Mesodermal cell (in vitro differentiated cells): ENCODE measurements at regions not wholly inside any gene's neighbourhood (a gene's known extent, or its start where the extent isn't known, plus 50 kb on each side); places are given as distances from the start of the nearest gene placed in this dataset.
"Not testable (repeated sequence)": the region's sequence is repeated elsewhere in the genome, so short reads cannot be mapped to it uniquely, and the experiment has no call there.

ENCODE experiments used
- H3K27ac ChIP-seq: 2 replicates; pipeline ENCODE4 v1.7.0; 2013; ENCODE audit warnings: mild to moderate bottlenecking, low read depth, low read length, moderate library complexity; ENCODE audit not compliant: severe bottlenecking
- H3K36me3 ChIP-seq: 2 replicates; pipeline ENCODE4 v1.7.1; 2013; ENCODE audit warnings: mild to moderate bottlenecking, low read length, moderate library complexity; ENCODE audit not compliant: control insufficient read depth, insufficient read depth
- H3K4me1 ChIP-seq: one replicate; pipeline ENCODE4 v1.7.1; 2013; ENCODE audit warnings: mild to moderate bottlenecking, low read length; ENCODE audit not compliant: insufficient read depth, control insufficient read depth, poor library complexity, severe bottlenecking
- H3K4me3 ChIP-seq: 2 replicates; pipeline ENCODE4 v1.7.0; 2013; ENCODE audit warnings: low read length, control low read depth, mild to moderate bottlenecking; ENCODE audit not compliant: insufficient read depth, poor library complexity, severe bottlenecking; ENCODE audit errors: extremely low read depth
- H3K9me3 ChIP-seq: 2 replicates; pipeline ENCODE4 v1.7.1; 2013; ENCODE audit warnings: mild to moderate bottlenecking, low read length, moderate library complexity; ENCODE audit not compliant: control insufficient read depth
- WGBS, 2 experiments: methylation state at CpG; one replicate each; pipeline ENCODE4 v1.1.5; 2013; ENCODE audit warnings: missing lambda C conversion rate in 2 of 2; ENCODE audit not compliant: insufficient coverage in 2 of 2; 5-methylcytosine and 5-hydroxymethylcytosine counted together

GRCh38 chr1:115164484-115164883, 75.2 kb upstream of the TSPAN2 start:
- WGBS, 2 experiments = 100% methylated on average over 1 of the region's 1 CpG; no CpG with 5 or more reads in 1 of the 2 experiments
- Histone ChIP-seq H3K4me3 (no peak overlapping the region), H3K27ac (no peak overlapping the region), H3K4me1 (peaks cover 22% of the 10 kb centered on the region), H3K36me3 (no peaks in the 10 kb centered on the region), H3K9me3 (no peaks in the 10 kb centered on the region)

- Histone ChIP-seq H3K36me3 (no peaks in the 10 kb centered on the region), H3K4me3 (no peak overlapping the region), H3K9me3 (no peaks in the 10 kb centered on the region), H3K27ac (no peak overlapping the region), H3K4me1 (no peaks in the 10 kb centered on the region)
These were observed 71.4 kb upstream of the TSPAN2 start for GRCh38 chr1:115160728-115161127.

GRCh38 chr1:115159958-115160357, 70.7 kb upstream of the TSPAN2 start:
- Histone ChIP-seq H3K4me1 (no peaks in the 10 kb centered on the region), H3K9me3 (no peaks in the 10 kb centered on the region), H3K36me3 (no peaks in the 10 kb centered on the region), H3K27ac (no peak overlapping the region), H3K4me3 (no peak overlapping the region)

DNA sequence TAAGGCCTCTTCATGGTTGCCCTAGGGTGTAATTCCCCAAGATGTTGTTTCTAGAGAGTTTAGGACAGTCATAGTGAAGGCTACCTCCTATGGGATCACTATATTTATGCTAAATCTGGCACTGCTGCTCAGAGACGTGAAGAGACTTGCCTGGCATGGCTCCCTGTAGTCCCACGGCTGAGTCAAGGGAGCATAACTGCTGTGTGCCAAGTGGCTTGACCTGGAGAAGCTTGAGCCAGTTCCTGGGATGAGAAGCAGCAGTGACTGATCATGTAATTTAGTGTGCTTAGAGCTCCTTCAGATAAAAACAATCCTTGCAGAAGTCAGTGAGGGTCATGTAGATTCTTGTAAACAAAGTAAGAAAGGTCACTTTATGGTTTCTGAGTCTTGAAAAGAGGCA, 68.9 kb upstream of the TSPAN2 start:
- WGBS, 2 experiments = 66 to 95% methylated on average over 2 of the region's 2 CpGs
- Histone ChIP-seq H3K27ac (no peak overlapping the region), H3K4me3 (no peak overlapping the region)

GRCh38 chr1:115156826-115157468, 67.6 kb upstream of the TSPAN2 start:
- no peak overlapping the region for H3K4me3 ChIP-seq
- 93 to 95% methylated on average over 3 of the region's 4 CpGs for WGBS, 2 experiments
- no peaks in the 10 kb centered on the region for H3K36me3 ChIP-seq
- peaks cover 4% of the 10 kb centered on the region for H3K4me1 ChIP-seq
- H3K27ac ChIP-seq = no peak overlapping the region
- H3K9me3 ChIP-seq = peaks cover 3% of the 10 kb centered on the region

More for the DNA sequence above, 68.9 kb upstream of the TSPAN2 start:
- Histone ChIP-seq H3K36me3 (no peaks in the 10 kb centered on the region), H3K9me3 (peaks cover 3% of the 10 kb centered on the region), H3K4me1 (peaks cover 4% of the 10 kb centered on the region)

- 96 to 100% methylated on average over 3 to 4 of the region's 5 CpGs for WGBS, 2 experiments
- H3K9me3 ChIP-seq = peaks cover 3% of the 10 kb centered on the region
- H3K4me3 ChIP-seq = no peak overlapping the region
- H3K27ac ChIP-seq = no peak overlapping the region
- H3K36me3 ChIP-seq = no peaks in the 10 kb centered on the region
- H3K4me1 ChIP-seq = peaks cover 4% of the 10 kb centered on the region
These were observed 64.8 kb upstream of the TSPAN2 start for GRCh38 chr1:115153966-115154557.

GRCh38 chr1:115147928-115148327, 58.6 kb upstream of the TSPAN2 start:
- not testable (repeated sequence) for H3K4me1 ChIP-seq, H3K4me3 ChIP-seq, H3K27ac ChIP-seq, H3K9me3 ChIP-seq, H3K36me3 ChIP-seq
- 9 to 27% methylated on average over 11 to 12 of the region's 22 CpGs for WGBS, 2 experiments

DNA sequence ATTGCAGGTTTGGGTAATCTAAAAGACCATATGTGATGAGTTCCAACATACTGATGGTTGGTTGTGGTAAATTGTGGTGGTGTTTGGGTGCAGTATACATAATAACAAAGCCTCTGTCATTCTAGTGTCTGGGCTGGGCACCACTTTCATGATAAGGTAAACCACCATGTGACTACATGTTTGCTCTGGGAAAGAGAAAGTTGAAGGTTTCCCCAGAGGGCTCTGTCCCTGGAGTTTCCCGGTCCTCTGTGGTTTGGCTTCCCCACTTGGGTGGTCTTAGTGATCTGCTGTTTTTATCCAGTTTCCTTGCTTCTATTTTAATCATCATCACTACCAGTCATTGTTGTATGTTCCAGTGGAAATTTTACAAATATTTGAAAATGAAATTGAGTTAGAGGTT, 55.9 kb upstream of the TSPAN2 start:
- H3K36me3 ChIP-seq = no peaks in the 10 kb centered on the region
- H3K9me3 ChIP-seq = peaks cover 5% of the 10 kb centered on the region
- no peak overlapping the region for H3K4me3 ChIP-seq
- WGBS, 2 experiments = no CpG with 5 or more reads among the region's 1 CpG
- no peak overlapping the region for H3K27ac ChIP-seq
- H3K4me1 ChIP-seq = peaks cover 4% of the 10 kb centered on the region

DNA sequence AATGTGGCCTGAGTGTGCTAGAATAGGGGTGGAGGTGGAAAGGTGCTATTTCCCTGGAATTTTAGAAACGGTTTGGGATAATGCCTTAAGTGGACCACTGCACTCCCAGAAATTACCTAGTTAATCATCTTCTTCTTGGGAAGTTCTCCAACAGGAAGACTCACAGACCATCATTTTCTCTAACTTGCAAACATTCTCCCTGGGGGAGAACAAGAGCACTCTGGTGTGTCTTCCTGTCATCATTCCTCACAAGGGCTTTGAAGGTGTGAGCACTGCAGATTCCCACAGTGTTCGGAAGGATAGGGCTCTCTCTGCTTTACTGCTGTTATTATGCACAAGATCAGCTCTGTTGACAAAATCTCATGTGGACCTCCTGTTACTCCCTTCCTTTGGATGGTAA, 54.9 kb upstream of the TSPAN2 start:
- H3K4me3 ChIP-seq = no peak overlapping the region
- H3K9me3 ChIP-seq = peaks cover 5% of the 10 kb centered on the region
- WGBS, 2 experiments = 88% methylated on average over 1 of the region's 2 CpGs; no CpG with 5 or more reads in 1 of the 2 experiments
- peaks cover 4% of the 10 kb centered on the region for H3K4me1 ChIP-seq
- no peaks in the 10 kb centered on the region for H3K36me3 ChIP-seq
- H3K27ac ChIP-seq = no peak overlapping the region

- H3K4me1 ChIP-seq = peaks cover 4% of the 10 kb centered on the region
- H3K4me3 ChIP-seq = no peak overlapping the region
- peaks cover 5% of the 10 kb centered on the region for H3K9me3 ChIP-seq
- H3K36me3 ChIP-seq = no peaks in the 10 kb centered on the region
- H3K27ac ChIP-seq = no peak overlapping the region
- WGBS, 2 experiments = 100% methylated on average over 1 of the region's 3 CpGs; no CpG with 5 or more reads in 1 of the 2 experiments
These were observed 53.3 kb upstream of the TSPAN2 start for GRCh38 chr1:115142616-115143015.

DNA sequence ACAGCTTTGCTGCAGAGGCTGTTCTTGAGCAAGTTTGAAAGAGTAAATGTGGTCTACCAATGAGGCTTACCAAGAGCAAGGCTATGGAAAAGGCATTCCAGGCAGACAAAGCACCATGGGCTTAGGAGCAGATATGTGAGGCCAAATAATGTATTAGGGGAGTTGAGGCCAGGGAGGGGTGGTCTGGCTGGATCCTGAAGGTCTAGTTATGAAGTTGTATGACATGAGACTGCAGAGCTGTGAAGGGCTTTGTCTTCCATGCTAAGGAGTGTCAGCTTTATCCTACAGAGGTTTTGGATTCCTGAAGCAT, 51.8 kb upstream of the TSPAN2 start:
- Histone ChIP-seq H3K27ac (no peak overlapping the region), H3K4me3 (no peak overlapping the region), H3K9me3 (no peaks in the 10 kb centered on the region), H3K36me3 (no peaks in the 10 kb centered on the region), H3K4me1 (peaks cover 6% of the 10 kb centered on the region)
